SKM-1 treated with dmso at 0.1 percent for 144 hours (cell line): ENCODE measurements at regions not wholly inside any gene's neighbourhood (a gene's known extent, or its start where the extent isn't known, plus 50 kb on each side); places are given as distances from the start of the nearest gene placed in this dataset.

Experiments used
- DNase-seq: peaks from one replicate; lab custom pipeline; 2025; ENCODE audit not compliant: unreplicated experiment; lab: John Stamatoyannopoulos, UW

DNA sequence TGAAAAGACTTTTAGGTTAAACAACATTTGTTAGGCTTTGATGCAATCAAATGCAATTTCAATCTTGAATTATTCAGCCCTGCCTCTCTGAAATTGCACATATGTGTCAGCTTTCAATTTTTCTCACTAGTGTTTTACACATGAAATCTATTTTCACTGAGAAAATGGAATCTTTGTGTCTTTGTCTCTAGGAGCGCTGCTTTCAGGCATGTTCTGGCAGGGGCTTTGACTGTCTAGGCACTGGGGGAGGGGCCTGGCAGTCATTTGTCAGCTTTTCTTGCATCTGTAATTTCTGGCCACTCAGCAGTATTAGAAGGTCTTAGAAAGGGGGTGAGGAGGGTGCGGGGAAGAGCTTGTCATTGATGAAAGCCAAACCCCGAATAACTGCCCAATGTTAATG, 264.4 kb downstream of the PTPRC start:
- DNase-seq, result no peak

DNA sequence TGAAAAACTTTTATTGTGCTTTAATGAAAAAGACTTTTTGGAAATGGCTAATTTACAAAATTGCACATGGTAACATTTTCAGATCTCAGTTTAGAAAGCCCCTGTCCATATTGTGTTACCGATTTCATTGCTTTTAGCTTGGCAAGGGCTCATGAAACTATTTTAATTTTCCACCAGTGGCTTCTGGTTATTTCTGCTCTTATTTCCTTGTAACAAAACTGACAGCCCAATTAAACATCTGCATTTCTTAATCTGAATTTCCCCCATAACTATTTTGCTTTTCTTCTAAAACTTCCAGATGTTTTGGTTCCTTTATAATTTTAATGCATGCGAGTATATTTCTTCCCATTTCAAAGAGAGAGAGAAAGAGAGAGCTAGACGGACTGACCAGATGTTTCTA, 264.8 kb downstream of the PTPRC start:
- no peak for DNase-seq

DNA sequence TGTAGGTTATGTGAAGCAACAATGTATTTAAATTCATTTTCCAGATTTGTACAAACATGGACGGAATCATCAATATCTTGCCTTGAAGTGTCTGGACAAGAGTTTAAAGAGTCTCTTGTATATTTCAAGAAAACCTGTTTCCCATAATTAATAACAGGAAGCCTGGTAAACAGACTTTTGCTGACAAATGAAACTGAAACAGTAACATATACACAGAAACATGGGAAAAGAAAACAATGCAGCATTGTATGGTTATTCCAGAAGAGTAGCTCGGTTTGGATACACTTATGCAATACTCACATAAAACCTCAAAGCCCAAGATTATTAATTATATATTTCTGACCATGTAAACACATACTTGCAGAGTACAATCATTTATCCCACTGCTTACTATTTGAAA, 265.5 kb downstream of the PTPRC start:
- no peak for DNase-seq

DNA sequence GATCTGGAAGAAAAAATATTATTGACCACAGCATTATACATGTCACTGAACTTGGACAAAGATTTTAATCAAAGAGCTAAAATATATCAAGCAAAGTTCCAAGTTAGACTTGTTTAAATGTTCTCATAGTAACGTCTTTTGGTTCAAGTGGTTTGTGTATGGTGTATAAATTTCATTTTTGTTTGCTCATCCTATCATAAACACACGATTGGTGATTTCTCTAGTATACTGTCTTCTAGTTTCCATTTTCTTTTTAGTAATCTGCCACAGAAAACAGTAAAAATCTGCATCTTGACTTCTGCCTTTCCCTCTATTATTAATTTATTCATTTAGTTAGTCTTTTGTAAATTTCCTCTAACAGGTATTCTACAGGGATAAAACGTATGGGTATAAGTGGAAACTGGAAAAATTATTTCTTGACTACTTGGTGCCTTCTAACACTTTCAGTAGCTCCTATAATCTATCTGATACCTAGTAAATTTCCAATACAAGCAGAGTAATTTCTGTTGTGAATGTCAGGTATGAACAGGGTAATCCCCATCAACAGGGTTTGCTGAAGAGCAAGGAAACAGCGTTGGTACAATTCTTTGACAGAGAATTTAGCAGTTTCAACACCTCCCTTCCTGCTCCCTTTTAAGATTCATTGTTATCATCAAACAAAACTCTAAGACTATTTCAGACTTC, 268.0 kb downstream of the PTPRC start:
- no peak for DNase-seq

DNA sequence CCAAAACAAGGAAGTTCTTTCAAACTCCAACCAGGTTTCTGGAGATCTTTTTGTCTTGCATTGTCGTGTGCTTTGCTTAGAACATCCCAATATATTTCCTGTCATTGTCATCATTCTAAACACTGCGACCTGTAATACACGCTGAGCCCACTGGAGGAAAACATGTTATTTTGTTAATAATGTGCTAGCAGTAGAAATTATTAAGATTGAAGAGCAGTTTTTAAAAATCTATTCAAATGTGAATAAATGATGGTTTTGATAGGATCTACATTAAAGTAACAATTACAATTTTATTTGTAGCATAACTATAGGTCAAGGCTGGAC, 268.5 kb downstream of the PTPRC start:
- DNase-seq, result no peak

DNA sequence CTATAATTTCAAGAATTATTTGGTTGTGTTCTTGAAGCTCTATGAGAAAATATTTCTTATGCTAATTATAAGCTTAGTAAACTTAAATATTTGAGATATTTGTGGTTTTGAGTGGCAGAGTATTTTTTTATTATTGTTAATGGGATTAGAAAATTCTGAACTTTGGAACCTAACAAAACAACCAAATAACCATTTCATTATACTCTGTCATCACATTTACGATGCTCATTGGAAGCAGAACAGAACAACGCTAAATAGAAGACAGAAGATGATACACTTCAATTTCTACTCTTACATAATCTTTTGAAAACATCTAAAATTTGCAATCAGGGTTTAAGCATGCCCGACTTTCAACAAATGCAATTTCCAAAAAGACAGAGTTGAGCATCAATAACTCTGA, 270.2 kb downstream of the PTPRC start:
- no peak for DNase-seq

DNA sequence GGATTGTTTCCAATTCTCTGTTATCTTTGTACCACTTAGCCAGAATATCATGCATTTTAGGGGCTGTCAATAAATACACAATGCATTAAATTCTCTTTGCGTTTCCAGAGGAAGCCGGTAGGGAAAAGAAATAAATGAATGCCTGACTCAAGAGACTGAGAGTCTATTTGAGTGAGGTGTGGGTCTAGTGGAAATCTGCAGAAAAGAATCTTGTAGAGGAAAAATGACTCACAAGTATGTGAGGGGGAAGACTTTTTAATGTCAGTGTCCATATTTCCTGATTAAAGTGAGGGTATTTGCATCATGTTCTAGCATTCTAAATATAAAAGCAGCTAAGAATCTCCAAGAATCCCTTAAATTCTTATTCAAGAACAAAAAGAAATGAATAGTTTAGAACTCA, 271.1 kb downstream of the PTPRC start:
- no peak for DNase-seq

DNA sequence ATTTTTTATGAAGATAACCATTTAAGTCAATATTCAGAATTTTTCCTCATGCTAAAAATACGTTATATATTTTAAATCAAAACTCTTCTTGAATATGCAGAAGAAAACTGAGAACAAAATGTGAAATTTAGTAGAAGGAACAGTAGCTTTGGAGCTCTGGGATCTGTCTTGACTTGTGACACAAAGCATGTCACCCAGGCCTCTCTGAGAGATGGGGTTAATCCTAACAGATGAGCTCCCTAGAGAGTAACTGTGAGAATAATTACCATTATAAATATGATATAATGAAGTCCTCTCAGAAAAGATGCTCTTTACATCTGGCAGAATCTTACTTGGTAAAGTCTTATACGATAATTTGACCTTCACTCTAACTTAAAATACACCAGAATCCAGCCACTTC, 272.0 kb downstream of the PTPRC start:
- no peak for DNase-seq

DNA sequence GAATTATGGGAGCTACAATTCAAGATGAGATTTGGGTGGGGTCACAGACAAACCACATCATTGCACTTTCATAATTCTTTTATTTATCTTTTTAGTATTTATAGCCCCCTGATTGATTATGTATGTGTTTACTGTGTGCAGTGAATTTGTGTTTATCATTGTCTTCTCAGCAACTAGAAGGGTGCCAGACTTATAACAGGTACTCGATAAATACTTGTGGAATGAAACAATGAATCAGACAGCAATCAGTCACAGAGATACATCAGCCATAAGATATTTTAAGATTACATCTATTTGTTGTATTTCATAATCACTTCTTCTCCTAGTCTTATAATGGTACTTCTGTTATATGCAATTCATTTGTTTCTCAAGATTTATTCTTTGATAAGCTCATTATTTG, 273.2 kb downstream of the PTPRC start:
- no peak for DNase-seq

DNA sequence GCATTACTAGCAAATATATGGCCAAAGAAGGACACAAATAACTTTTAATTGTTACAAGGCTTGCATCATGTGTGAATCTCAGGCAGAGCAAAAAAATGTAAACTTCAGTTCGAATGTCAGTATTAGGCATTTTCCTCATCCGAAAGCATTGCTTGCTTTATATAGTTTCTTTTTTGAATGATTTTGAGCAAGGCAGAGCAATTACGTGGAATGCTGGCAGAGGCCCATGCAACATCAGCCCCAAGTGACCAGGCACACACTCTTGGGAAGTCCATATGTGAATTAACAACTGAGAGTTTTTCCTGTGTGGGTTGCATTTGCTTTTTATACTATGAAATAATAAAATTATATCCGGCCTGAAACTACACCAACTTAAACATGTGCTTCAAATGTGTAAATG, 274.8 kb downstream of the PTPRC start:
- DNase-seq, result no peak

DNA sequence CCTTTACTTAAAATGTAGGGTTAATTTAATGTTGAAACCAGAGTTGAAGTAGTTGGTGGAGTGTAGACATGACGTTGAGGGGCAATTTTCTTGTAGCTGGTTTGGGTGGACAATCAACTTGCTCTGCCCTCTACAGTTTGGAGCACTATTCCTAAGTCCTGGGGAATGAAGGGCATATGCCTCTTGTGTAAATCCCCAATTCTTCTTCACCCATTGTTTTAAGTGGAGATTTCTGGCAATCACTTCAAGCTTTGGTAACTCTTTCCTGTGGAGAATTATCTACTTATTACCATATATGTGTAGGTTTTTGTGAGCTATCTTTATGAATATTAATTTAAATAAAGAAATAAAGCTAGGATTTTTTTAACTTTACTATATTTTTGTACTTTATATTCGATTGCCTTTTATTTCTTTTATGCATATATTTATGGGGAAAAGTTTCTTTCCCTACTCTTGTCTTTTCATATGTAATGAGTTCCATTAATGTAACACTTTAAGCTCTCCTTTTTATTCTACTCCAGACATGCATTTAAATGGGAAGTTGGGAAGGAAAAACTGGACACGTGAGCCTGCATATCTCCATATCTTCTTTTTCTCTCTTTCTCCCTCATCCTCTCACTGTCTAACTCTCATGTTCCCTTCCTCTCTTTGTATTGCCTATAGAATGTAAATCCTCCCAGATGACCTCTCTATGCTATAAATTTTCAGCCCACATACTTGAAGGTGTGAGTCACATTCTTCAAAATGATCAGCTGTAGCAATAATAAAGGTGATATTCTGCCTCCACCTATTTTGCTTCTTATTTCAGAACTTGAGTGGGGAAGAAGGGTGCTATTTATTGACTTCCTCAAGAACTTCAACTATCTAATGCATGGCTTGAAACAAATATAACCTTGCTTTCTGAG, 276.7 kb downstream of the PTPRC start:
- no peak for DNase-seq

DNA sequence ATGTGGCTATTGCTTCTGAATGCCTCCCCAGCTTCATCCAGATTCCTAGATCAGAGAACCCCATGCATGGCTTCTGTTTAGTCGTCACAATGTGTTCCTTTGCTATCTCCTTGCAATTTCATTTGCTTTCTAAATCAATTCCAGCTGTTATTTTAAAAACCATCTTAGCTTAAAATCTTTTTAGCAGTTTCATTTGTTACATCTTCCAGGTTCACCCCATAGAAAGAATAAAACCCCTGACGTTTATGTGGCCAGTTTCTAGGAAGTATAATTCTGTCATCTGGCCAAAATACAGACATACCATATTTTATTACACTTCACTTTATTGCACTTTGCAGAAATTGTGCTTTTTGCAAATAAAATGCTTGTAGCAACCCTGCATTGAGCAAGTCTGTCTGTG, 278.4 kb downstream of the PTPRC start:
- no peak for DNase-seq

DNA sequence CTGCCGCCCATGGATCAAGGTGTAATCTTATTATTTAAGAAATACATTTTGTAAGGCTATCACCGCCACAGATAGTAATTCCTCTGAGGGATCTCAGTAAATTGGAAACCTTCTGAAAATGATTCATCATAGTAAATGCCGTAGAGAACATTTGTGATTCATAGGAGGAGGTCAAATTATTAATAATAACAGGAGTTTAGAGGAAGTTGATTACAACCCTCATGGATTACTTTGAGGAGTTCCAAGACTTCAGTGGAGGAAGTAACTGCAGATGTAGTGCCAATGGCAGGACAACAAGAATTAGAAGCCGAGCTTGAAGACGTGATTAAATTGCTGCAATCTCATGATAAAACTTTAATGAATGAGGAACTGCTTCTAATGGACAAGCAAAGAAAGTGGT, 280.1 kb downstream of the PTPRC start:
- no peak for DNase-seq

DNA sequence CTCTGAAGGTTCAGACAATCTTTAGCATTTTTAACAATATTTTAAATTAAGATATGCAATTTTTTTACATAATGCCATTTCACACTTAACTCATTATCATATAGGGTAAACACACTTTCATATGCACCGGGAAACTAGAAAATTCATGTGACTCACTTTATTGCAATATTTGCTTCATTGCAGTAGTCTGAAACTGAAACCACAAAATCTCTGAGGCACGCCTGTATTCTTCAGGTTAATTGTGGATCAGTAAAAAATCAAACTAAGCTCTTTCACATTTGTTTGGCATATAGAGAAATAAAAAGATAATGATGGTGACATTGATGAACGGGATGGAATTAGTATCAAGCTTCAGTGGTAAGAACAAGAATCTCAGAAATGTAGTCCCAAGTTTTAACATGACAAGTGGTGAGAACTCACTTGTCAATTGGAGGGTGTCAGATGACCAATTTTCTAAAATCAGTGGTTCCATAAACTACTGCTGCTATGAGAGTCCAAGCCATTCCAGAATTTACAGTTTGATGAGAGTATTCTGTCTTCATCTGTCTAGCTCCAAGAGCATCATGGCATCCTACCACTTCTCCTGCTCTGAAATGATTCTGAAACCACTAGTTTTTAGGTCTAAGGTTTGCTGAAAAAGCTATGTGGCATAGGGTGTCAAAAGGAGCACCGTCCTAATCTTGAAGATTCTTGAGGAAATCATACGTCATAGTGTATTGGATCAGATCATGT, 281.0 kb downstream of the PTPRC start:
- DNase-seq, result no peak

DNA sequence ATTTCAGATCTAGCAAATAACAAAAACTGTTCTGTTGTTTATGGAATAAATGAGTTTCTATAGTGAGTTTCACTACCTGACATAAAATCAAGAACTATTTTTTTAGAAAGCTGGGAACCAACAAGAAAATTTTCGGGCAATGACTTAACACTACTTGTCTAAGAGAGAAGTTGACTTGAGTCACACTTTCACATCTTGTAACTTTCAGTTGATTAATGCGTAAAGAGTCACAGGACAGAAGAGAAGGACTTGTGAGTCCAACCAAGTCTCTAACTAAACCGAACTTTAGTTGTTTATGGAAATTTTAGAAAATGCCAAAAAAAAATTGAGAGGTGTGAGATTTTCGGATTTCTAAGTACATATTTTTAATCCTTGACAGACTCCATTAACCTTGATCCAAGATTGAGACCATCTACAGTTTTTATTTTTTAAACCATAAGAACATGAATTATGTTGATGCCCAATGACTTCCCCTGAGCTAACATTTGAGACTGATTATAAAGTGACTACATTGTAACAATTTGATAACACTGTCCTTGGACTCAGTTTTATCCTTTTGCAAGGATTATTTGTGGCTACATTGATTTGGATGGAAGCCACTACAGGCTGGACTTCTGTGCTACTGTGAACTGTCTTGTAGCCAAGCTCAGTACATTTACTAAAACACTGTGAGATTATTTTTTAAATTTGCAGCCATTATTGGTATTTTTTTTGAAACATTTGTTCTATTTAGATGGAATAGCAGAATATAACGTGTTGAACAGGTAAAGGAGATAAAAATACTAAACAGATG, 284.0 kb downstream of the PTPRC start:
- no peak for DNase-seq

DNA sequence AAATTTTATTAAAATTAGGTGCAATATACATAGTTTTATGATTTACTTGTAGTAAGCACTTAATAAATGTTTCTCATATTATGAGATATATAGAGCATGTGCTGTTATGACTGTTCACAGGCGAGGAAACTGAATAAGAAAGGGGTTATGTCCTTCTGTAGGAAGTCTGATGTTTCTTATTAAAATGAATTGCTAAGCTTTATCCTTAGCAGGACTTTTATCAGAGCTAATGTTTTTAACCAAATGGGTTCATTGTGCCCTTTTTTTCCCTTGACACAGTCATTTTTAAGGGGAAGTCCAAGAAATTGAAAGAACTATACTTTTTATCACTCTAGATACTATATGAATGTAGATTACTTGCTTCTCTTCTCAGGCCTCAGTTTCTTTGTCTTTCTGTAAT, 285.2 kb downstream of the PTPRC start:
- DNase-seq, result no peak

DNA sequence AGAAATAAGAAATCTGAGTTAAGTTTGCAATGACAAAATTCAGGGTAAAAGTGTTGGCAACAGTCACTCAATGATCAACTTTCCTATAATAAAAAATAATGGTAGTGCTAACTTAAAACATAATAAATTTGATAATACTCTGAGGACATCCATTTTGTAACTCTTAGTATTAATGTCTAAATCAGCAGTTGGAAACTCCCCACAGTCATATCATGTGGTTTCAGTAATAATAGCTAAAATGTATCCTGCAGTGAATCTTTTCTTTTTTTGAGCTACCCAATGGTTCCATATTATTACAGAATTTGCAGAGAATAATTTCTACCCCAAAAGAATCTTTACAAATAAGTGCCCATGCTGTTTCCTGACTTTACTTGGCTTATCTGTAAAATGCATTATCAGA, 286.7 kb downstream of the PTPRC start:
- DNase-seq, result no peak

DNA sequence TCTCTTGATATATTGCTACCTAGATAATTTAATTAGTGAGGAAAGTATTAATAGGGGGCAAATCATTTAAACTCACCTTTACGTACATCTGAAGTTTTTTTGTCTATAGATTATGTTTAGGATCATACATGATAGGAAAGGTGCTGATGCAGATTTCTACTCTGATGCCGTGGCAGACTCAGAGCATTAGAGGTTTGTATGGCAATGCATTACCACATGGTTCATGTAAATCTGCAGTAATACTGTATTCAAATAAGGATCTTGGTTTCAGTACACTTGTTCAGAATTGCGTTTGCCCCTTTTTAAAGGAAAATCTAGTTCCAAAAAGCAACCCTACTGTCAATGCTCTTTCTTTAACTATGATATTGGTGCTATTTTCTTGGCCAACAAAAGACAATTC, 288.3 kb downstream of the PTPRC start:
- no peak for DNase-seq

DNA sequence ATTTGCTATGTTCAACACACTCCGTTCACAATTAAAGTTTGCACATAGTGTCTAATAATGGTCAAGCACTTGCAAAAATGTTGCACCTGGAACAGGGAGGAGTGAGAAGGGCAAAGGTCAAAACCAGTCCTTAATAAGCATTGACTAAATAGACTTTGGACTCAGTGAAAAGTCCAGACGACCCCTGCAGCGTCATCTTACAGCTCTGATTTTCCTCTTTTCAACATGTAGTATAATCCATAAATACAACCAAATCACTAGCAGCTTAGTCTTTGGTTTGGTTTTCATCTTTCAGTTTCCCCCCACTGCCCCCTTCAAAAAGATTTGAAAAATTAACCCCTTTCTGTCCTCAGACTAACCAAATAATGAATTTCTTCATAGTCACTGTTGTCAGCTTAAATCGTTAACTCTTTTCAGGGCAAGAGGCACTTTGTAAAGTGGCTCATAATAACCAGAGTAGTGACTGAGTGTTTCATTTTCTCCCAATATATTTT, 290.3 kb downstream of the PTPRC start:
- DNase-seq, result no peak

DNA sequence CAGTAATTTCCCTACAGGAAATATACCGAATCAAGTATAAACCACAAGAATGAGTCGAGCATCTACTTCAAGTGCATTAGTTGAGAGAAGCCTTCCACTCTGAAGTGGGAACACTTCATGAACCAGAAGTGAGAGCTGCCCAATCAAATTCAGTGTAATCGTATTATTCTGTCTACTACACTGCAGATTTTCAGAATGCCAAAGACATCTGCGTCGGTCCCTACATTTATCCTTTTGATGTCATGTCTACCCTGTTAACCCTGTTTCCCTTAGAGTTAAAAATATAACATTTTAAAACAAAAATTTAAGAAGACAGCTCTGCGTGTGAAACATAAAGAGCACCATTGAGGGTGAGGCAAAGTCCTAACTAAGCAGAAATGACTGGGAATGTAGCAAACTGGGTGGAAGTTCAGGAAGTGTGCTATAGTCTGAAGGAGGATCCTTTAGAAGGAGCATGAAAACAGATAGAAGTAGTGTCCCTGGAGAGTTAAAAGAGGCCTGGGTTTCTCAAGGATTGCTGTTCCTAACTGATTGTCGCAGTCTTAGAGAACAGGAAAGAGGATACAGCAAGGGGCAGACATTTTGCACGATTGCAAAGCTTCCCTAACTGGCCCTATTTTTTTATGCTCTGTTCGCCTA, 291.2 kb downstream of the PTPRC start:
- no peak for DNase-seq
